HG03558 (cell line): ENCODE measurements at regions not wholly inside any gene's neighbourhood (a gene's known extent, or its start where the extent isn't known, plus 50 kb on each side); places are given as distances from the start of the nearest gene placed in this dataset.

Experiments
- ATAC-seq: cut with Tn5 transposase; IDR thresholded peaks from one replicate; pipeline ENCODE4 v1.9.1; 2021; ENCODE audit warnings: moderate number of reproducible peaks; ENCODE audit not compliant: unreplicated experiment; ENCODE audit errors: extremely low read depth

GRCh38 chr9:71233646-71234045 lies 112.2 kb upstream of the TRPM3 start:
- no peak for ATAC-seq

GRCh38 chr9:71223953-71224538 lies 102.6 kb upstream of the TRPM3 start:
- ATAC-seq: no peak

GRCh38 chr9:71218774-71219173 lies 97.4 kb upstream of the TRPM3 start:
- no peak for ATAC-seq

GRCh38 chr9:71213633-71214032 lies 92.2 kb upstream of the TRPM3 start:
- ATAC-seq: no peak

GRCh38 chr9:71210326-71210725 lies 88.9 kb upstream of the TRPM3 start:
- no peak for ATAC-seq

- ATAC-seq: no peak
These were observed 88.5 kb upstream of the TRPM3 start for GRCh38 chr9:71209890-71210289.

- no peak for ATAC-seq
These were observed 81.5 kb upstream of the TRPM3 start for GRCh38 chr9:71202931-71203330.

- no peak for ATAC-seq
These were observed 70.3 kb upstream of the TRPM3 start for GRCh38 chr9:71191708-71192107.

GRCh38 chr9:71183251-71183650 lies 61.8 kb upstream of the TRPM3 start:
- no peak for ATAC-seq

GRCh38 chr9:71179183-71179582 lies 57.8 kb upstream of the TRPM3 start:
- no peak for ATAC-seq

- ATAC-seq: no peak
These were observed 56.5 kb upstream of the TRPM3 start for GRCh38 chr9:71177901-71178300.

GRCh38 chr9:71171517-71171916 lies 50.1 kb upstream of the TRPM3 start:
- no peak for ATAC-seq
